ENCODE measurements at regions not wholly inside any gene's neighbourhood (a gene's known extent, or its start where the extent isn't known, plus 50 kb on each side); places are given as distances from the start of the nearest gene placed in this dataset.

DNA sequence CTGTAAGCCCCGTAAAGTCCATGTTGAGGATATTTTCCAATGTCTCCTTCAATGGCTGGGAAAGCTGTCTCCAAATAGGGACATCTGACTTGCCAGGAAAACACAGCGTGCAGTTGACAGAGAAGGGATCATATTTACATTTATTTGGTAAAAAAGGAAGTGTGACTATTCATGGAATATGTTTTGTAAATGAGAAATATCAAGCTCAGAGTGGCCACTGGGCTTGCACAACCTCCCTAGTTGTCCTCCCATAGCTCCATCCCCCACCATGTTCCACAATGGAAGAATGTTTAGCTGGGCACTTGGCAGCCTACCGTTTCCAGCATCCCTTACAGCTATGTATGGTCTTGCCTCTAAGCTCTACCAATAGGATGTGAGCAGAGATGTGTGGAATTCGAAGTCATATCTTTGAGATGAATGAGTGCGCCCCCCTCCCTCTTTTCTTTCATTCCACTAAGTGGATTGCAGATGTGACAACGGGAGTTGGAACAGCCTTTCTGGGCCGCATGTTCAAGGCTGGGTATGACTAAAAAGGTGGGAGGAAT is 306.6 kb upstream of the ZMIZ1 start:
- no peak overlapping the region for H3K4me3 ChIP-seq (ENCODE audit: low read depth in 1 of 2, low read length in 2 of 2)
- peaks cover 0 to 13% of the 10 kb centered on the region in 2 donors for H3K4me1 ChIP-seq (ENCODE audit: control insufficient read depth in 1 of 2, insufficient read depth in 2 of 2, low read length in 2 of 2)
- H3K9me3 ChIP-seq (ENCODE audit: control insufficient read depth in 1 of 2, low read length in 2 of 2), result no peaks in the 10 kb centered on the region
- H3K36me3 ChIP-seq (ENCODE audit: control insufficient read depth in 1 of 2, insufficient read depth in 2 of 2, low read length in 2 of 2), result no peaks in the 10 kb centered on the region
- no peak overlapping the region for H3K27ac ChIP-seq (ENCODE audit: low read length)
- H3K27me3 ChIP-seq (ENCODE audit: low read depth, low read length), result no peaks in the 10 kb centered on the region

DNA sequence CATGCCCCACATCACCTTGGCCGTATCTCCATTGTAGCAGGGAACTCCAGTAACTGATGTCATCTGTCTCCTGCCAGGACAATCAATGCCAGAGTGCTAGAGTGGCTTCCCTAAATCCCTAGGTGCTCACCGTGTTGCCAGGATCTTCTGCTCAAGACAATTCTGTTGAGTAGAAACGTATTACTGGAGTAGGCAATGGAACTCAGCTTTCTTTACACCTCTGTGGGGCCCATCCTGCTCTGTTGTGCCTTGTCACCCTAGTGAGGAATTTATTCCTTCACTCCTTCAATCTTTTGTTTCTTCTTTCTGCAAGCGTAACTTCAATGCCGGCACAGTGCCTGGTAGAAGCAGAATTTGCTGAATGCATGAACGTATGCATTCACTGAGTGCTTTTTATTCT is 305.5 kb upstream of the ZMIZ1 start:
- Histone ChIP-seq H3K36me3 (ENCODE audit: control insufficient read depth in 1 of 2, insufficient read depth in 2 of 2, low read length in 2 of 2) (no peaks in the 10 kb centered on the region), H3K4me3 (ENCODE audit: low read depth in 1 of 2, low read length in 2 of 2) (no peak overlapping the region), H3K9me3 (ENCODE audit: control insufficient read depth in 1 of 2, low read length in 2 of 2) (no peaks in the 10 kb centered on the region), H3K27ac (ENCODE audit: low read length) (peak overlapping the region; percentile 23), H3K4me1 (ENCODE audit: control insufficient read depth in 1 of 2, insufficient read depth in 2 of 2, low read length in 2 of 2) (peaks cover 0 to 11% of the 10 kb centered on the region in 2 donors), H3K27me3 (ENCODE audit: low read depth, low read length) (no peaks in the 10 kb centered on the region)

DNA sequence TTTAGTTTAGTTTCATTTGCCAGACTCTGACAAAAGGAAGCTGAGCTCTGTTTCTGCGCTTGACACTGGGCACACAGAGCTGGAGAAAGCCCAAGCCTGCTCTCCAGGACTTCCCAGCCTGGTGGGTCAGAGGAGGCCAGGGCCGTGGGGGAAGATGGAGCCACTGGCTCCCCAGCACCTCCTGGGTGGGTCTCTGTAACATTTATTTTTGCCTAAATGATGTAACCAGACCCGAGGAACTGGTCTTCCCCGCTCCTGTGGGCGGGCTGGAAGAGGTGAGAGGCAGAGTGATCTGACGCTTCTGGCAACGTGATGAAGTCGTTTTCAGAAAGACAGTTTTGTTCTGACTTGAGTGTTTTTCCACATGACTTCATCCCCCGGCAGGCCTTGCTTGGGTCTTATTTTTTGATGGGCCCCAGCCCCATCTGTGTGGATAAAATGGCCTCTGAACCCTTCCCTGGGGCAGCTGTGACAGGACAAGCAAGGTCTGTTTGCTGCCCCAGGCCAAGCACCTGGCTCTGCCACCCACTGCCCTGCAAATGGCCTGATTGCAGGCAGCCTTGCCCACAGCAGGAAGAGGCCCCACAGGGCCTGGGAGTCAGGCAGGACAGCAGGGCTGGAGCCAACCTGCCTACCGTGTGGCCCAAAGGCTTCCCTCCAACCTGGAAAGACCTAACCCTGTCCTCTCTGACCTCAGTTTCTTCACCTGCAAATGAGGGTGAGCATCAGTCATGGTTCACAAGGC is 304.9 kb upstream of the ZMIZ1 start:
- Histone ChIP-seq H3K36me3 (ENCODE audit: control insufficient read depth in 1 of 2, insufficient read depth in 2 of 2, low read length in 2 of 2) (no peaks in the 10 kb centered on the region), H3K4me3 (ENCODE audit: low read depth in 1 of 2, low read length in 2 of 2) (no peak overlapping the region), H3K4me1 (ENCODE audit: control insufficient read depth in 1 of 2, insufficient read depth in 2 of 2, low read length in 2 of 2) (peaks cover 0 to 14% of the 10 kb centered on the region in 2 donors), H3K27ac (ENCODE audit: low read length) (peak overlapping the region; percentile 34), H3K9me3 (ENCODE audit: control insufficient read depth in 1 of 2, low read length in 2 of 2) (no peaks in the 10 kb centered on the region), H3K27me3 (ENCODE audit: low read depth, low read length) (no peaks in the 10 kb centered on the region)

DNA sequence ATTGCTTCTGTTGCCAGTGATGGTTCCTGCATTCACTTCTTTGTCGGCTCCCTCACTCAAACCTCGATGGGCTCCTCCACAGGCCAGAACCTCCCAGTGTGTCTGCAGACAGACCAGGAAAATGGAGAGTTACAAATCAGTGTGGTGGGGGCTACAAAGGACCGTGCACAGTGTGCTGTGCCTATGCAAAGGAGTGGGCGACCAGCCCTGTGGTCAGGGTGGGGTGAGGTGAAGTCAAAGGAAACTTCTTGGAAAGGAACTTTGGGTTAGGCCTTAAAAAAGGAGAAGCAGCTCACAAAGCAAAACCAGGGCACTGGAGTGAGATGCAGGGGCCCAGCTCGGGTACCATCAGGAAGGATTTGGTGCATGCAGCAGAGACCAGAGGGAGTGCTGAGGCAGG is 304.3 kb upstream of the ZMIZ1 start:
- H3K27ac ChIP-seq (ENCODE audit: low read length), result no peak overlapping the region
- H3K4me1 ChIP-seq (ENCODE audit: control insufficient read depth in 1 of 2, insufficient read depth in 2 of 2, low read length in 2 of 2), result peaks cover 0 to 16% of the 10 kb centered on the region in 2 donors

DNA sequence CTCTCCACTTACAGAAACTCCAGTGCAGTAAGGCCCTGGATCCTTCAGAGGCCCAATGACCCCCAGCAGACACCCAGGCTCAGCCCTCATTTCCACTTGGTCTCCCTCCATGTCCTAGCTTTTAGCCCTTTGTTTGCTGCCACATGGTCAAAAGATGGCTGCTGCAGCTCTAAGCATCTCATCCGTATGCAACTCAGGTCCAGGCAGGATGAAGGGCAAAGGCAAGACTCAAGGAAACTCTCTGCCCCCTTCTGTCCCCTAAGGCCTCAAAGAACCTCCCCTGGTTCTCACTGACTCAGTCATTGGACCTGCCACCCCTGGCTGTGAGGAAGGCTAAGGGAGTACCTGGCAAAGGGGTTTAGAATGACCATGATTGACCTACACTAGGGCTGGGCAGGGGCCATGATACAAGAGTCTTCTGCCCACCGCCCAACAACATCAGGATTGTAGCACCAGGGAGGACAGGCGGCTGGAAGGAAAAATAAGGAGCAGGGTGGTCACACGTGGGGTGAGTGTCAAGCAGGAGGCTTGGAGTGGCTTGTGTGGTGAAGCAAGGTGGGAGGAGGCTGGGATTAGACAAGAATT is 303.8 kb upstream of the ZMIZ1 start:
- Histone ChIP-seq H3K36me3 (ENCODE audit: control insufficient read depth in 1 of 2, insufficient read depth in 2 of 2, low read length in 2 of 2) (no peaks in the 10 kb centered on the region), H3K4me1 (ENCODE audit: control insufficient read depth in 1 of 2, insufficient read depth in 2 of 2, low read length in 2 of 2) (peaks cover 0 to 16% of the 10 kb centered on the region in 2 donors), H3K4me3 (ENCODE audit: low read depth in 1 of 2, low read length in 2 of 2) (no peak overlapping the region), H3K27me3 (ENCODE audit: low read depth, low read length) (no peaks in the 10 kb centered on the region), H3K9me3 (ENCODE audit: control insufficient read depth in 1 of 2, low read length in 2 of 2) (no peaks in the 10 kb centered on the region), H3K27ac (ENCODE audit: low read length) (no peak overlapping the region)

More for the DNA sequence above, 304.3 kb upstream of the ZMIZ1 start:
- no peaks in the 10 kb centered on the region for H3K9me3 ChIP-seq (ENCODE audit: control insufficient read depth in 1 of 2, low read length in 2 of 2)
- no peaks in the 10 kb centered on the region for H3K27me3 ChIP-seq (ENCODE audit: low read depth, low read length)
- no peak overlapping the region for H3K4me3 ChIP-seq (ENCODE audit: low read depth in 1 of 2, low read length in 2 of 2)
- no peaks in the 10 kb centered on the region for H3K36me3 ChIP-seq (ENCODE audit: control insufficient read depth in 1 of 2, insufficient read depth in 2 of 2, low read length in 2 of 2)

DNA sequence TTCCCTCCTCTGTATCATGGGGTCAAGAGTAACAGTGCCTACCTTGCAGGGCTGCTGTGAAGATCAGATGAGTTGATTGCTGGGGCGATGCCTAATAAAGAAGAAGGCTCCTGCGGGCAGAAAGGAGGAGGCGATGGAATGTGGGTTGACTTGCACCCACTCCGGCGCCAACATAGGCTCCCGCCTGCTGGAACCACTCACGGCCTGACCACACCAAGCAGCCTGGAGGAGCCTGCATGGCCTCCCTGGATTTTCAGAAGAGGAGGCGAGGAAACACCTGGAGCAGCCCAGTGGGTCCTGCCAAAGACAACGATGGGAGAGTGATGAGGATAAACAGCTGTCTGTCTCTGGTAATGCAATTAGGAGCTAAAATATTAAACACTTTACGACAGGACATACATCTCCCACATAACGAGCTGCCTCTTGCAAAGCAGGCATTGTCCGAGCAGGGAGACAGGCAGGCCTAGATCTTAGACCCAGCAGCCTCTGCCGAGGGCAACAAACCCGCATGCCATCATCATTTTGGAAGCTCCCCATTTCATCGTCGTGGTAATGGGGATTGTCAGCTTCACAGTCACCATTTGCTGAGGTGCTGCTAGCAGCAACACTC is 302.9 kb upstream of the ZMIZ1 start:
- Histone ChIP-seq H3K4me3 (ENCODE audit: low read depth in 1 of 2, low read length in 2 of 2) (no peak overlapping the region), H3K27ac (ENCODE audit: low read length) (no peak overlapping the region), H3K27me3 (ENCODE audit: low read depth, low read length) (no peaks in the 10 kb centered on the region), H3K9me3 (ENCODE audit: control insufficient read depth in 1 of 2, low read length in 2 of 2) (no peaks in the 10 kb centered on the region), H3K36me3 (ENCODE audit: control insufficient read depth in 1 of 2, insufficient read depth in 2 of 2, low read length in 2 of 2) (no peaks in the 10 kb centered on the region), H3K4me1 (ENCODE audit: control insufficient read depth in 1 of 2, insufficient read depth in 2 of 2, low read length in 2 of 2) (peaks cover 0 to 16% of the 10 kb centered on the region in 2 donors)

DNA sequence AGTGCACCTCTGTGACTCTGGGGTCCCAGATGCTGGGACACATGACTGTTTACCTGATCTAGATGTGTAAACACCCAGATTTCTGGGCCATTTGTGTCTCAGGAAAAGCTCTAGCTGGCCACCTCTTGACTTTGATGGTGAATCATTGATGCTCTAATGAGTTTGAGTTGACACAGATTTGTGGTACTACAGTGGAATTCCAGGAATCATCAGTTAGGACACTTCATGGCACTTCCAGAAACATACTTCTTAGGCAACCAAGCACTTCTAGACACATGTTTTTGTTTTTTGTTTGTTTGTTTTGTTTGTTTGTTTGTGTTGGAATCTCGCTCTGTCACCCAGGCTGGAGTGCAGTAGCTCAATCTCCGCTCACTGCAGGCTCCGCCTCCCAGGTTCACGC is 302.2 kb upstream of the ZMIZ1 start:
- H3K36me3 ChIP-seq (ENCODE audit: control insufficient read depth in 1 of 2, insufficient read depth in 2 of 2, low read length in 2 of 2), result no peaks in the 10 kb centered on the region
- H3K4me1 ChIP-seq (ENCODE audit: control insufficient read depth in 1 of 2, insufficient read depth in 2 of 2, low read length in 2 of 2), result peaks cover 0 to 18% of the 10 kb centered on the region in 2 donors
- H3K4me3 ChIP-seq (ENCODE audit: low read depth in 1 of 2, low read length in 2 of 2), result no peak overlapping the region
- H3K9me3 ChIP-seq (ENCODE audit: control insufficient read depth in 1 of 2, low read length in 2 of 2), result no peaks in the 10 kb centered on the region
- no peak overlapping the region for H3K27ac ChIP-seq (ENCODE audit: low read length)
- no peaks in the 10 kb centered on the region for H3K27me3 ChIP-seq (ENCODE audit: low read depth, low read length)

DNA sequence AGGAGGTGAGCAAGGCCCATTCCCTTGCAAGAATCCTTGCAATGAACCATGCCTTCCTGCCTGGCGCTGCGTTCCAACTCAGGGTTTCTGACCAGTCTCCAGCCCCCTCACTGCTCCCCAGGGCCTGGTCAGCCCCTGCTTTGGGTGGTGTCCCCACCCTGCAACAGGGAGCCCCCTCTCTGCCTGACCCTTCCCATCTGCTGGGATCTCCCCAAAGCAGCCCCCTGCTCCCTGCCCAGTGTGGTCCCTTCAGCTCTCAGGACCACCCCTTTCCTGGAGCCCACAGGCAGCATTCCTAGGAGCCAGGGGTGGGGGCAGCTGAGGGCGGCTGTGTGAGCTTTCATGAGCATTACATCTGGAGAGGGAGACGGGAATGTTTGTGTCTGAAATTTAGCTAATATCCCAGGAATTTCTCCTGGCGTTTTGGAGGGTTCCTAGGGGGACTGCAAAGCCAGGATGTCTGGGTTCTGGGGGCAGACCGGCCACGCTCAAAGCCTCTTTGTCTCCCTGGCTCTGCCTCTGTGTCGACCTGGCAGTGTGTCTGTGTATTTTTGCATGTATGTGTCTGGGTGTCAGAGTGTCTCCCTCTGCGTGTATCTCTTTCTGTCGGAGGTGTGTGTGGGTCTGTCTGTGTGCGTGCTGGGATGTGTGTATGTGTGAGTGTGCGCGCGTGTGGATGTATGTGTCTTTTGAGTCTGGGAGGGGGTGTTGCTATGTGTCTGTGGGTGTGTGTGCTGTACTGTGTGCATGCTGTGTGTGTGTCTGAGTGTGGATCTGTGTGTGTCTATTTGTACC is 300.5 kb upstream of the ZMIZ1 start:
- Histone ChIP-seq H3K9me3 (ENCODE audit: control insufficient read depth in 1 of 2, low read length in 2 of 2) (no peaks in the 10 kb centered on the region), H3K36me3 (ENCODE audit: control insufficient read depth in 1 of 2, insufficient read depth in 2 of 2, low read length in 2 of 2) (no peaks in the 10 kb centered on the region), H3K27ac (ENCODE audit: low read length) (no peak overlapping the region), H3K4me1 (ENCODE audit: control insufficient read depth in 1 of 2, insufficient read depth in 2 of 2, low read length in 2 of 2) (peaks cover 0 to 24% of the 10 kb centered on the region in 2 donors), H3K4me3 (ENCODE audit: low read depth in 1 of 2, low read length in 2 of 2) (no peak overlapping the region), H3K27me3 (ENCODE audit: low read depth, low read length) (no peaks in the 10 kb centered on the region)

DNA sequence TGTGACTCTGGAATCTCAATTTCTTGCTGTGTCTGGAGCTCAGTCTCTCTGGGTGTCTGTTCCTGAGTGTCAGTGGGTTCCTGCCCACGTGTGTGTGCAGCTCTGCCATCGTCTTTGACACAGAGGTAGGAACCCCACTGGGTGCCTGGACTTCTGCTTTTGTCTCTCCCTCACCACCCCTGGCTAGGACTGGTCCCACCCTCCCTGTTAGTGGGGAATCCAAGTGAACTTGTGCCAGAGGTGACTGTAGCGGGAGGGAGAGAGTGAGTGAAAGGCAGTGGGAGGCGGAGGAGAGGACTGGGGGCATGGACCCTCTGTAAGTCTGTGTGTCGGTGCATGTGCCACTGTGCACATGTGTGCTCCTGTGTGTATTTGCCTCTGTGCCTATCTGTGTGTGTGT is 299.9 kb upstream of the ZMIZ1 start:
- no peaks in the 10 kb centered on the region for H3K27me3 ChIP-seq (ENCODE audit: low read depth, low read length)
- H3K27ac ChIP-seq (ENCODE audit: low read length), result no peak overlapping the region
- H3K4me3 ChIP-seq (ENCODE audit: low read depth in 1 of 2, low read length in 2 of 2), result no peak overlapping the region
- H3K9me3 ChIP-seq (ENCODE audit: control insufficient read depth in 1 of 2, low read length in 2 of 2), result no peaks in the 10 kb centered on the region
- H3K36me3 ChIP-seq (ENCODE audit: control insufficient read depth in 1 of 2, insufficient read depth in 2 of 2, low read length in 2 of 2), result no peaks in the 10 kb centered on the region
- peaks cover 0 to 18% of the 10 kb centered on the region in 2 donors for H3K4me1 ChIP-seq (ENCODE audit: control insufficient read depth in 1 of 2, insufficient read depth in 2 of 2, low read length in 2 of 2)

DNA sequence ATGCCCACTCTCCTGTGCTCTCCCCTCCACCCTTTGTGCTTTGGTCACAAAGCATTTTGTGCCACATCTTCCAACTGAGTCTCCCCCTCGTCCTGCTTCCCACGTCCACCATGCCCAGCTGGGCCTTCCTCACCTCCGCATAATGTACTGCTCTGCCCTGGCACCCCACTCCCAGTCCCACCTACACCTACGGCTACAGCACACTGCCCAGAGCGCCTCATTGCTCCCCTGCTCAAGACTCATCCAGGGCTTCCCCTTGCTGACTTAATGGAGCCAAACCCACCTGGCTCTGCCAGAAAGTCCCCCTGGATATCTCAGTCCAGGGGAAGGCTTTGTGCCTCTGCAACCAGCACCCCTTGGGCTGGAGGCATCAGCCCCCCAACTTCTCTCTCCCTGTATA is 299.2 kb upstream of the ZMIZ1 start:
- H3K27ac ChIP-seq (ENCODE audit: low read length), result no peak overlapping the region
- H3K36me3 ChIP-seq (ENCODE audit: control insufficient read depth in 1 of 2, insufficient read depth in 2 of 2, low read length in 2 of 2), result no peaks in the 10 kb centered on the region

More for the DNA sequence above, 299.2 kb upstream of the ZMIZ1 start:
- Histone ChIP-seq H3K27me3 (ENCODE audit: low read depth, low read length) (no peaks in the 10 kb centered on the region), H3K4me1 (ENCODE audit: control insufficient read depth in 1 of 2, insufficient read depth in 2 of 2, low read length in 2 of 2) (peaks cover 0 to 15% of the 10 kb centered on the region in 2 donors), H3K9me3 (ENCODE audit: control insufficient read depth in 1 of 2, low read length in 2 of 2) (no peaks in the 10 kb centered on the region), H3K4me3 (ENCODE audit: low read depth in 1 of 2, low read length in 2 of 2) (no peak overlapping the region)

All from muscle layer of duodenum (tissue), 2 donors.